ENCODE measurements at regions not wholly inside any gene's neighbourhood (a gene's known extent, or its start where the extent isn't known, plus 50 kb on each side); places are given as distances from the start of the nearest gene placed in this dataset.

DNA sequence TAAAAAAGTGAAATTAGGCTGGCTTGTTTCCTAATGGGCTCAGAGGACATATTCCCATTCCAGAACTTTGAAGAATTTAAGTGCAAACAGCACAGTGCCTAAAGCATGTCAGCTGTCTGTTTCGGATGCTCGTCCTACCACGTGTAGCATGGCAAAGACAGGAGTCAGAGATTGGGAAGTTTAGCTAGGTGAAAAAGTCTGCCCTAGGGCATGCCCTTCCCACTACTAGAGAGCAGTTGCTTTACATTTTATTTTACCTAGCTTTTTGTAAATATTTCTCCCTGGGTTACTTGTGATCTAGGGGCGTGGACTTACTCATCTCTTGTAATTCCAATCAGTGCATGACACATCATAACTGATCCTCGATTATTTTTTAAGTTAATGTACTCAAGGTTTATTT is 111.1 kb downstream of the LMO4 start:
- DNase-seq, result no peak

DNA sequence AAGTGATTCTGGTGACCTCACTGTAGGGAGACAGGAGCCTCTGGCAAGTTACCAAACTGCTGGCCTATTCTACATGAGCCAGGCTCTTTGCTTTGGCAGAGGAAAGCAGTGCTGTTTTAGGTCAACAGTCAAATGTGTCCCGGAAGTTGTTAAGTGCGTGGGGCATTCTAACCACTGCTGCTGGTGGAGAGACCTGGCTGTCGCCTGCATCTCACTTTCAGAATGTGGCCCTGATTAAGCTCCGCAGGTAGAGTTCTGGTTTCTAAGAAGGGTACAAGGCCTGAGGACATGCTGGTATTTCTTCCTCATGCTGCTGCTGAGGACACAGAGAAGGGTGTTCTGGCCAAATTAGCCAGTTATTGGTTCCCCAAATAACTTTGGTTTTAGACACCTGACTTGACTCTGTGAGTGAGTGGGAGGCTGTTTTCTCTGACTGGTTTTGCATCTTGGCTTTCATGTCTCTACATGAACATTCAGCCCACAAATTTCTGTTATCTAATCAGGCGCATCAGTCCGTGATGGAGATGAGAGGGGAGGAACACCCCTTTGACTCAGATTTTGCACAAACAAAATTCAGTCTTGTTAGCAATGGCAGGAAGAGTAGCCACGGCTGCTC is 120.8 kb downstream of the LMO4 start:
- DNase-seq, result peak; percentile 77

DNA sequence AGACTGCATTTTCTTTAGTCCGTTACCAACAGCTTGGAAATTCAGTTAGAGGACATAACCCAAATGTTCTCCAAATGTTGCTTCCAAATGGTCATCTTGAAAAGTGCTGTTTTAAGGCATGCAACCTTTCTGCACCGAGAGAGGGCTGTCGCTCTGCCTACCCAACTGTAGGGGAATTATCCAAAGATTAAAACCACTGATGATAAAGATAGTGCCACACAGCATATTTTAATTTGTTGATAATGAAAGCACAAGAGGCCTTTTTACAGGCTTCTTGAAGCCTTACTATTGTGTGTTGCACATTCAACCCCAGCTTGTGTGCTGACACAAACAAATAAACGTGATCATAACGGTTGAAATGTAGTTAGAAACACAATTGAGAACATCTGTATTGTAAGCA is 121.5 kb downstream of the LMO4 start:
- no peak for DNase-seq

DNA sequence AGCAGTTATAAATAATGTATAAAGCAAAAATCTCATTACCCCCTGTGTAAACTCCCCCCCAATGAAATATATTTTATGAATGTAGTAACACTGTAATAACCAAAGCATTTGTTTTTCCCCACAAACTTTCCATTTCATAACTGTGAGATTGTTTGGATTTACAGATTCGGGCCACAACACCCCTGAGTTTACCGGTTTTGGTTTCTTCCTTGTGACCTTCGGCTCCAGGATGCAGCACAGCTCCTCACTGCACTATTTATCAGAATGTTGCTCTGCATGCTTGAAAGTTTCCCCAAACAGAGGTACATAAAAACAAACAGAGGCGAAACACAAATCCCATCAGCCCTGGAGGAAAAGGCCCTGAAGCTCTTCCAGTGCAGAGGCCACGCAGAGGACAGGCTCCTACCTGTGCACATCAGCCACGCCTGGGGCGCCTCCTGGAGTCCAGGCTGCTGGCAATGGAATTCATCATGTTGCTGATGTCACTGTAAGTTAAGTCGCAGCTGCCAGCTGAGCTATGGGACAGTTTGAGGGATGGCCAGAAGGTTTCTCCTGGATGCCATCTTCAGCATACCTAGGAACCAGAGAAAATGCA is 122.0 kb downstream of the LMO4 start:
- DNase-seq, result peak; percentile 73

DNA sequence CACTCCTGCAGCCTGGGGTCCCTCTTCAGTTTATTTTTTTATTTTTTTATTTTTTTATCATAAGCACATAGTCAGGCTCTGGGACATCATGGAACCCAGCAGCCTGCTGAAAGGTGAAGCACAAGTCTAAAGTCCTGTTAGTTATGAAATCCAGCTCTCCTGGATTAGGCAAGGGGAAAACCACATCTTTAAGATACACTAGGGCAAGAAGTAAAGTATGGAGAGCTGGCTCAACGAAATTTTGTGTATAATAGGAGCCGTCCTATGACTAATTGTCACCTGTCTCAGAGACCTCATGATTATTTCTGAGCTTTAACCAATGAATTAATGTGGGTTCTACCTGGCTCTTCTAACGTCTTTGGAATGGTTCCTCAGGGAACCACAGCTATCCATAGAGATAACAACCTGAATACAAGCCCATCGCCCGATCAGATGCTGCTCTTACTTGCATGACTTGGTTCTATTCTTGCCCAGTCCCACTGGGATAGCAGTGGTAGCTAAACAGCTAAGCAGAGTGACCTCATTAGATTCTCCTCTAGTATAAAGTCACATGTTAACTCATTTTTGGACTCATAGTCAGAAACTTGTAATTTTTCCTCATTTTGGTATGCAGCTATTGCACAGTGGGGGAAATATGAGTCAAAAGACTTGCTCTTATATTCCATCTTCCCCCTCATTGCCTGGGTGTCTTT is 122.7 kb downstream of the LMO4 start:
- no peak for DNase-seq

DNA sequence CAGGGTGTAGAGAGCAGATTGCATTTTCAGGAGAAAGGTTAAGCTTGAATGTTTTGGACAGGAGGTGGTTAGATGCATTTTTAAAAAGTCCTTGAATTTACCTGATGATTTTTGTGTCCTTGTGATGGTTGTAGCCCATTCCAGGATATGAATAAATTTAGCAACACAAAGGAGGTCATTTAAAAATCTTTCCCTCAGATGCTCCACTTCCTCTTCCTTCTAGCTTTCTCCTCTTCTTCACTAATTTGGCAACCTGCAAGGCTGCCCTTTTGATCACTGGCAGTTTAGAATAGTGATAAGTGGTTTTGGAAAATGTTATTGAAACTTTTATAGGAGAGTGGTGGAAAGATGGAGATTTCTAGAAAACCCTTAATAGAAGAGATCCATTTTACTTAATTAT is 124.0 kb downstream of the LMO4 start:
- no peak for DNase-seq

DNA sequence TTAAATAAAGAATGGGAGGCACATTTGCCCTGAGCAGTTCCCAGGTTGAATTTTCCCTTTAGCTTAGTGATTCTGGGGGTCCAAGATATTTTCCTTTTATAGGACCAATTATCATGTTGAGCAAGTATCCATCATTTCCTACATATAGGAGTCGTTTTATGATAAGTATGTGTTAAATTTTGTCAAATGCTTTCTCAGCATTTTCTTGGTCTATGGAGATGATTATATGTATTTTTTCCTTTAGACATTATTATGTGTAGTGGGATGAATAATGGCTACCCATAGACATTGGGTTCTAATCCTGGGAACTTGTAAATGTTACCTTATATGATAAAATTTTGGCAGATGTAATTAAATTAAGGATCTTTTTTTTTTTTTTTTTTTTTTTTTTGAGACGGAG is 128.7 kb downstream of the LMO4 start:
- DNase-seq, result no peak

DNA sequence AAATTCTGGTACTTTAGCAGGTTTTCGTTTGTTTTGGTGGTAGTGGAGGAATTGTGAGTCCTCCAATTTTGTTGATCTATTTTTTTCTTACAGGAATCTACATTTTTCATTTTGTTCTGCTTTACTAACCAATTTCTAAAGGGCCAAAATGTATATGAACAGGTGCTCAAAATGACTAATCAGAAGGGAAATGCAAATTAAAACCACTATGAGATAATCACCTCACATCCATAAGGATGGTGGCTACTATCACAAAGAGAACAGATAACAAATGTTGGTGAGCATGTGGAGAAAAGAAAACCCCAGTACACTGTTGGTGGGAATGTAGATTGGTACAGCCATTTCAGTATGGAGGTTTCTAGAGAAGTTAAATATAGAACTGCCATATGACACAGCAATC is 134.2 kb downstream of the LMO4 start:
- no peak for DNase-seq

DNA sequence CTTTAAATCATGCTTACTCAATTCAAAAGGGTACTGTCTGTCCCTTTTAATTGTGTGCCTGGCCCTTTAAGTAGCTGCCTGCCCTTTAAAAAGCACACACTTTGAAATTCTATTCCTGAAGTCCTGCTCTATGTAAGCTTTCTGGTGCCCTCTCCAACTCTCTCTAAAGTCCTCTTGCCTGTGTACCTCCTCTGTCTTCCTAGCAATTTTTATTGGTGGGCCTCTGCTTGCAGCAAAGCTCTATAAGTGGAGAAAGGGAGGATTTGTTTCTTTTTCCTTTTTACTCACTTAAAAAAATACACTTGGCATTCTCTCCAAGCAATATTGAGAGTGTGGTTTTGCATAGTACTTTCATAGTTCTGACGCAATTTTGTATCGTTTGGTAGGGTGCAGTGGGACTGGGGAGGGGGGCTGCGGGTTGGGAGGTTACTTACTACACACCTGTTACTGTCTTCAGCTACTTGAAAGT is 135.4 kb downstream of the LMO4 start:
- DNase-seq, result no peak

DNA sequence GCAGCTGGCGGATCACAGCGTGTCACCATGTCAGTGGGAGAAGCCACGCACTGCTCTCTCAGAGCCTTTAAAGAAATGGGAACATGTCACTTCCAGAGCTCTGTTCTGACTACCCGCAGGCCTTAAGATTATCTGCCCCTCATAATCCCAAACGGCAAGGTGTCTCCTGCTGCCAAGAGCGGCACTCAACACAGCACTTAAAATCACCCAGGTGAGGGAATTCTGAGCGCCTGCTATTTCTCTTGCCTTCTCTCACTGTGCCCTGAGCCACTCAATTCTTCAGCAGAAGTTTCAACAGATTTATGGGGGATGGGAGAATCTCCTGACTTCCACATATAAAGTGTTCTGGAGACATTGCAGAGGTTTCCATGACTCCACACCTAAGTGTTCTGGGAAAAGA is 137.9 kb downstream of the LMO4 start:
- no peak for DNase-seq

DNA sequence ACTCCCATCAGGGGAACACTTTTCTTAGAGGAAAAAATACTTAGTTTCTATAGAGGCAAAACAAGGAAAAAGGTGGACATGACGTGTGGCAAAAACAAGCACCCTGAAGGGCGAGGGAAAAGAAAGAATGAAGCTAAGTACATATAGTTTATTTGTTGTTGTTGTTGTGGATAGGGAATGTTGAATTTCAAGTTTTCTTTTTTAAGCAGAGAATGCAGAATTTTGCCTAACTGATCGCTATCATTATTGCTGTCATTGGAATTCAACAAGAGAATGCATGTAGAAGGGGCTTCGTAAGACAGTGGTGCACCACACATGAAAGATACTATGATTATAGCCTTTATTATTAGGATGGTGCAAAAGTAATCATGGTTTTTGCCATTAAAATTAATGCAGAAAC is 144.0 kb downstream of the LMO4 start:
- no peak for DNase-seq

DNA sequence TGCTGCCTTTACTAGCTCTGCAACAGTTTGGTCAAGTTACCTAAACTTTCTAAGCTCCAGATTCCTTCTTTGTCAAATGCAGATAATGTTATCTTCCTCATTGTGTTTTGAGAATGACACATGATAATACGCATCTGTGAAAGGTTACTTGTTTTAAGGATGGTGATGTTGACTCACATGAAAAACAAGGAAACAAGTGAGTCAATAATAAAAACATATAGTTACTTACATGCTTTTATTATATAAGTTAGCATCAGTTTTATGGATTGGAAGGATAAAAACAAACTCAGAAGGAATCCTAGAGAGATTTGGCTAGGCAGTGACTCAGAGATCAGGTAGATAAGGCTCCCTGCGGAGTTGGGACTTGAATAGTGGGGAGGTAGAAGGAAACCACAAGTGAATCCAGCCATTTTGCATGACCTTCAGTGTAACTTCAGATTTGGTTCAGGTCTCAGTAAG is 144.6 kb downstream of the LMO4 start:
- DNase-seq, result no peak

DNA sequence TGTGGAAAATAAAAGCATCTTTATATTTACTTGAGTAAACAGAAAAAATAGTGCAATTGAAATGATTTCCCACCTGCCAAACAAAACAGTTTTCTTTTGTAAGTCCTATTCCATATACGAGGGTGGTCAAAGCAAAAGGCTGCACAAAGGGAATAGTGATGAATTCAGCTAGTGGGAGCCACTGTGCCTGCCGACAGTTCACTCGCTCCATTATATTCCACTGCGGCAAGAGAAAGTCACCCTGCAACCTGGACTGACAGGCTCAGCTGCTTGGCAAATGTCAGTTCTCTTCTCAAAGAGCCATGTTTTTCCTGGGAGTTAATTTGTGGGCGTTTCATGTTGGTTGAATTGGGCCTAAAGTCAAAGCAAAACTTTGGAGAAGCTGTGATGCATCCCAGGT is 145.4 kb downstream of the LMO4 start:
- no peak for DNase-seq

DNA sequence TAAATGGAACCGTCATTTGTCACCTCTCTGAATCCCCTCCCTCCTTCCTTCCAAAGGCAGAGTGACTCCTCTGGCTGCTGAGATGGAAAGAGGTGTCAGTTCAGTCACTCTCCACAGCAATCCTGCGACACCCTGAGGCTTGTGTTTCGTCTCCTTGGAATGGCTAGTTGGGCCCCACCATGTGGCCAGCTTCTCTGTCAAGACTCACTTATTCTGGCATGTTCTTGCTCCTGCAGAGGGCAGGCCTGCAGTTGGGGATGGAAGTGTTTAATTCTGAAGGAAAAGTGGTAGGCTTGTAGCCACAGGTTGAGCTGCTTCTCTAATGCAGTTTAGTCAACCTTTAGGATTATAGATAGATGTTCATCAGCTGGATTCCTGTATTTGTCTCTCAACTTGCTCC is 149.6 kb downstream of the LMO4 start:
- DNase-seq, result no peak

DNA sequence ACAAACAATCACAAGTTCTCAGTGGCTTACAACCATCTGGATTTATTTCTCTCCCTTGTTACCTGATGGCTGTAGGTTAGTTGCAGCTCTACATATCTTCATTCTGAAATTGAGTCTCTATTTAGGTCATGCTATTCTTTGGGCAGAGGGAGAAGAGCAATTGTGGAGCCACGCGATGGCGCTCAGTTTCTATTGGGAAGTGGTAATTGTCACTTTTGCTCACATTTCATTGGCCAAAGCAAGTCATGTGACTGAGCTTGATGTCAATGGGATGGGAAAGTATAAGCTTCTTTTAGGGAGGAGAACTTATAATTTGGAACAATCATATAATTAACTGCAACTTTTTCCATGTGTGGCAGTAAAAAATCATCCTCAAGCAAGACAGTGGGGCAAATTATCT is 166.5 kb downstream of the LMO4 start:
- DNase-seq, result no peak

DNA sequence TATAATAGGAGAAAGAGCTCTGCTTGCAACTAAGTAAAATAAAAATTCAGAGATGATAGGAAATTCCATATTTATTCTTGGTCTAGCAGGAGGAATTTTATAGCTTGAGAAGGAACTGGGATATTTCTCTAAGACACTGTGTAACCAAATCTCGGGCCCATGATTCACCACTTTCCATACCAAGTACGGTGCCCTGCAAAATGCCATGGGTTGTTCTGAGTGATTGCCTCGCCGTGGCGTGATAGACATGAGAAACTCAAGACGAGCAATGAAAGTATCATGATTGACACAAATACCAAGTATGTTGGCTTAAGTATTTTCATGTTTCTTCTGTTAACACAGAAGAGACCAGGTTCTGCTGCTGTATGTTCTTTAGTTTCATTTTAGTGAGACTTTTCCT is 167.2 kb downstream of the LMO4 start:
- no peak for DNase-seq

DNA sequence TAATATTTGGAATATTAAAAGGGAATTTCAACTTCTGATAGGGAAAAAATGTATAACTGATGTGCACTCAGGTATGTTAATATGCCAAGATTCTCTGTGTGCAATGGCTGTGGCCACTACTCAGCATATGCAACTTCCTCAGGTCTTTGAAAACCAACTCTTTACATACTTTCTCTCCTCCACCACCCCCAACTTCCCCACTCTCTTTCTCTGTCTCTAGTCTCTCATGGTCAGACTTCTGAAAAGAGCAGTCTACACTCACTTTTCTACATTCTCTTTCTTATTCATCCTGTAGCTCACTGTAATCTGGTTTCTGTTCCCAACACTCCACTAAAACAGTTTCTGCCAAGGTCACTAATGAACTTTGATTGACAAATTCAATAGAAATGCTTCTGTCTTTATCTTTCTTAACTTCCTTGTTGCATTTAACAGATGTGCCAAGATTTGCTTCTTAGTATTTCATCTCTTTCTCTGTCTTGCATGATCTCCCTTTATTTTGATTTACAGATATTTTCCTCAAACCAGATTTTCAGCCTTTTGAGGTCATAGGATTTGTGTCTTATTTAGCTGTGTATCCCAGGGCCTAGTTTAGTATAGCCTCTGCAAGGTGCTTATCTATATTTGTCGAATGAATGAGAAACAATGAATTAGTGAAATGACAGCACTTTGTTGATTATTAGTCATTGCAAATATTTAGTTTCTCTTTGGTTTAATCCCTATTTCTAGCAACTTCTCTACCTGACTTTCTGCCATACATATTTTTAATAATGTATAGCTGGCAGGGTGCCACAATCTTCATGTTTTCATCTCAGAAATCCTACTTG is 168.9 kb downstream of the LMO4 start:
- no peak for DNase-seq

DNA sequence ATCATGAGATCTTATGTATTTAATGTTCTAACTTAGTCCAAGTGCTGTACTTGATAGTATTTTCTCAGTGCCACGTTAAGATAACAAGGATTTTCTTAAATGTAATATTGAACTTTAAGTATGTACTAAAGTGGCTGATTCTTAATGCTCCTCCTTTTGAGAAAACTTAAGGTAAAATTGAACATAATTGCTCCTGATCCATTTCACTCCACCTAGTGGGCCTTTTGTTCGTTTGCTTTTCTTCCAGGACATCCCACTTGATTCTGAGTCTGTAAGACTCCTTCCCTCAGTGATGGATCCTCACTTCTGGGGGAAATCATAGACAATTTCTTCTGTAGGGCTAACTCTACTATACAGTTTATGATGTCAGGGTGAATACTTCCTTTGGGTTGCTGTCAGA is 173.1 kb downstream of the LMO4 start:
- DNase-seq, result no peak

DNA sequence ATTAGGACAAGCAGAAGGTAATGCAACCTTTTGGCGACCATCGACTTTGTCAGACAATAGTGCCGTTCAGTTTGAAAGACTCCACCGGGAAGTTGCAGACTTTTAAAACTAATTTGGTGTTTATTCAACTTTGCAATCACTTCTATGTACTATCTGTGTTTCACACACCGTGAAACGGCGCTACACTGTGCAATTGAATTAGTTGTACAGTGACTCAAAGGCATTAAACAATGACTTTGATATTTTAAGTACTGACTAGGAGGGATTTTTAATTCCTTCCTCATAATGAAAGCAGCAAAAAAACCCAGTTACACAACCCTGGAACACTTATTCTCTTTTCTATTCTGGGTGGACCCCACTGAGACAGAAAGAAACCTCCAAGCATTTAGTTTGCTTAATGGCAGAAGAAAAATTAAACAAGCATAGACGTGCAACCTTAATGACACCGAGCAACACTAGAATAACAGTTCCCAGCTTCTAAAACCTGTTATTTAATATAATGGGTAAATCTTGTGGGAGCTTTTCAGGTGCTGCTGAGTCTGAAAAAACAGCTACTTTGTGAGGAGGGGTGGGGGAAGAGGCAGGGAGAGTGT is 176.8 kb downstream of the LMO4 start:
- no peak for DNase-seq

DNA sequence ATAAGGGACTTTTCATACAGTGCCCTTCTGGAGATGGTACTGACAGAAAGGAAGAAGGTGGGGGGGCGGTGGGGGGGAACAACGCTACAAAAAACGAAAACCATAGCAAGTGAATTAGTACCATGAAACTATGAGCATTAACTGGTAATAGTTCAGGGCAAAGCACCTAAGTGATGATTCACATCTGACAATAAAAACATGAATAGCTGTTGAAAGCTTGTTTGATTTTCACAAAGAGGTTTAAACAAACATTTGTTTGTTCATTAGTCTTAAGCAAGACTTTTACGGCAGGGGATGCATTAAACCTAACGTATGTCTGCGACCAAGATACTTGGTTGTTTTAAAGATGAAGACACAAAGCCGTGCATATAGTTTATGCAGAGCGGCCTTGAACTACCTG is 177.5 kb downstream of the LMO4 start:
- no peak for DNase-seq

DNA sequence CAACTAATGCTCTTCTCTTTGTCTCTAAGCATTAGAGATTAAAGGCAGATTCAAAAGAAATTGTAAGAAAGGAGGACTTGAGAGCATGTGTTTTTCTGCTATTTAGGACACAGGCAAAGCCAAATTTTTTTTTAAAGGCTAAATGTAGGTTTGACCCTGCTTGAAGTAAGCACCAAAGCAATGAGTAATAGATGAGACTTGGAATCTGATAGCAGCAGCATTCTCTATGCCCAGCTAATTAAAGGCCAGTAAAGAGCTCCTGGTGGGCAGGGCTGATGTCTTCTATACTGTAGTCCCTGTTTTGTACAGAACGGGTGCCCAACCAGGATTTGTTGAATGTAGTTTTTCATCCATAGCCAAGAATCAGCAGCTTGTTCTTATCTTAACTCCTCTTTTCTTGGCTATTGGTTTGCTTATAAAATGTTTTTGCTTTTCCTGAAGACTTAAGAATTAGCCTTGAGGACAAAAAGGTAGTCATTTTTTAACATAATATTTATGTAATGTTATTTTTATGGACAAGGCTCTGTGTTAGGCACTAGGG is 179.6 kb downstream of the LMO4 start:
- no peak for DNase-seq

DNA sequence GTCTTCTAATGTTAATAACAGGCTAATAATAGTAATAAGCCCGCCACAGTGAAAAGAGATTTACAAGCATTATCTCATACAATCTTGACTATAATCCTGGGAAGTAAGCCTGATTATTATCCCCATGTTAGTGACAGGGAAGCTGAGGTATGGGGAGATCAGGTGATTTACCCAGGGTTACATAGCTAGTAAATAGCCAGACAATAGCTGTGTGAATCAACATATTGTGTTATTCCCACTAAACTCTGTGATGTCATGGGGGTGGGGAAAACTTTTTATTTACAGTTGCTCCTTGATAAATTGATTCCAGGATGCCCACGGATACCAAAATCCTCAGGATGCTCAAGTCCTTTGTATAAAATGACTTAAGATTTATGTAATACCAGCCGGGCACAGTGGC is 181.9 kb downstream of the LMO4 start:
- DNase-seq, result no peak

DNA sequence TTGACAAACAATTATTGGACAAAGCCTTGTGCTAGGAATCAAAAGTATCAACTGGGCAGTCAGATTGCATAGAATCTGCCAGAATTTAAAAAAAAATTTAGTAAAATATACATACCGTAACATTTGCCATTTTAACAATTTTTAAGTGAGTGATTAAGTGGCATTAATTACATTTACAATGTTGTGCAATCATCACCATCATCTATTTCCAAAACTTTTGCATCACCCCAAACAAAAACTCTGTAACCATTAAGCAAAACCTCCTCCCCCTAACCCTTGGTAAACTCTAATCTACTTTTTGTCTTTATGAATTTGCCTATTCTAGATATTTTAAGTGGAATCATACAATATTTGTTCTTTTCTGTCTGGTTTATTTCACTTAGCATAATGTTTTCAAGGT is 182.8 kb downstream of the LMO4 start:
- DNase-seq, result no peak
